ENCODE measurements at regions not wholly inside any gene's neighbourhood (a gene's known extent, or its start where the extent isn't known, plus 50 kb on each side); places are given as distances from the start of the nearest gene placed in this dataset.
"Not testable (repeated sequence)": the region's sequence is repeated elsewhere in the genome, so short reads cannot be mapped to it uniquely, and the experiment has no call there.

- in situ Hi-C loops (cut with HindIII; ENCODE audit: low sequenced_read_pairs): not testable (repeated sequence)
Measured at GRCh38 chr6:147651-148050, 144.6 kb upstream of the DUSP22 start.

GRCh38 chr6:148051-148984 lies 144.0 kb upstream of the DUSP22 start:
- in situ Hi-C loops (cut with HindIII; ENCODE audit: low sequenced_read_pairs): not testable (repeated sequence)

- in situ Hi-C loops (cut with HindIII; ENCODE audit: low sequenced_read_pairs): not testable (repeated sequence)
Measured at GRCh38 chr6:150147-150546, 142.1 kb upstream of the DUSP22 start.

GRCh38 chr6:152436-152835 lies 139.9 kb upstream of the DUSP22 start:
- in situ Hi-C loops (cut with HindIII; ENCODE audit: low sequenced_read_pairs): not testable (repeated sequence)

GRCh38 chr6:153026-153425 lies 139.3 kb upstream of the DUSP22 start:
- in situ Hi-C loops (cut with HindIII; ENCODE audit: low sequenced_read_pairs): not testable (repeated sequence)

- in situ Hi-C loops (cut with HindIII; ENCODE audit: low sequenced_read_pairs): not testable (repeated sequence)
Measured at GRCh38 chr6:153867-154266, 138.4 kb upstream of the DUSP22 start.

GRCh38 chr6:154321-155092 lies 137.8 kb upstream of the DUSP22 start:
- in situ Hi-C loops (cut with HindIII; ENCODE audit: low sequenced_read_pairs): not testable (repeated sequence)

GRCh38 chr6:156010-156409 lies 136.3 kb upstream of the DUSP22 start:
- in situ Hi-C loops (cut with HindIII; ENCODE audit: low sequenced_read_pairs): no loop called here

GRCh38 chr6:156441-157140 lies 135.7 kb upstream of the DUSP22 start:
- in situ Hi-C loops (cut with HindIII; ENCODE audit: low sequenced_read_pairs): not testable (repeated sequence)

- in situ Hi-C loops (cut with HindIII; ENCODE audit: low sequenced_read_pairs): not testable (repeated sequence)
Measured at GRCh38 chr6:157176-157575, 135.1 kb upstream of the DUSP22 start.

- in situ Hi-C loops (cut with HindIII; ENCODE audit: low sequenced_read_pairs): not testable (repeated sequence)
Measured at GRCh38 chr6:161657-162056, 130.6 kb upstream of the DUSP22 start.

GRCh38 chr6:164720-165119 lies 127.6 kb upstream of the DUSP22 start:
- in situ Hi-C loops (cut with HindIII; ENCODE audit: low sequenced_read_pairs): no loop called here

GRCh38 chr6:165263-165662 lies 127.0 kb upstream of the DUSP22 start:
- in situ Hi-C loops (cut with HindIII; ENCODE audit: low sequenced_read_pairs): no loop called here

- in situ Hi-C loops (cut with HindIII; ENCODE audit: low sequenced_read_pairs): no loop called here
Measured at GRCh38 chr6:165906-166305, 126.4 kb upstream of the DUSP22 start.

- in situ Hi-C loops (cut with HindIII; ENCODE audit: low sequenced_read_pairs): no loop called here
Measured at GRCh38 chr6:168865-169455, 123.3 kb upstream of the DUSP22 start.

- in situ Hi-C loops (cut with HindIII; ENCODE audit: low sequenced_read_pairs): no loop called here
Measured at GRCh38 chr6:174036-174435, 118.3 kb upstream of the DUSP22 start.

GRCh38 chr6:175680-176079 lies 116.6 kb upstream of the DUSP22 start:
- in situ Hi-C loops (cut with HindIII; ENCODE audit: low sequenced_read_pairs): no loop called here

- in situ Hi-C loops (cut with HindIII; ENCODE audit: low sequenced_read_pairs): no loop called here
Measured at GRCh38 chr6:176766-177165, 115.5 kb upstream of the DUSP22 start.

- in situ Hi-C loops (cut with HindIII; ENCODE audit: low sequenced_read_pairs): no loop called here
Measured at GRCh38 chr6:178119-178518, 114.2 kb upstream of the DUSP22 start.

- in situ Hi-C loops (cut with HindIII; ENCODE audit: low sequenced_read_pairs): not testable (repeated sequence)
Measured at GRCh38 chr6:178929-179328, 113.4 kb upstream of the DUSP22 start.

All from endothelial cell of hepatic sinusoid (primary cell).